GM23248 (cell line): ENCODE measurements at regions not wholly inside any gene's neighbourhood (a gene's known extent, or its start where the extent isn't known, plus 50 kb on each side); places are given as distances from the start of the nearest gene placed in this dataset.

Source experiments
- DNase-seq: peaks from one replicate; pipeline ENCODE4 v3.0.0-alpha.2; 2015
- H2AFZ ChIP-seq: fragments of 200-600 bp; sonication (generic); 2 replicates; pipeline ENCODE4 v1.6.1; 2016; ENCODE audit warnings: antibody characterized with exemption
- H3F3A ChIP-seq: fragments of 200-600 bp; sonication (generic); 2 replicates; pipeline ENCODE4 v1.6.1; 2016; ENCODE audit warnings: mild to moderate bottlenecking, antibody characterized with exemption, mixed run types; ENCODE audit not compliant: insufficient read depth
- H3K27ac ChIP-seq: fragments of 200-600 bp; sonication (generic); 2 replicates; pipeline ENCODE4 v1.5.1; 2016; ENCODE audit warnings: mild to moderate bottlenecking
- H3K27me3 ChIP-seq: fragments of 200-600 bp; sonication (generic); replicated peaks from 2 replicates; pipeline ENCODE4 v1.6.1; 2016; ENCODE audit warnings: mild to moderate bottlenecking; ENCODE audit not compliant: insufficient read depth
- H3K36me3 ChIP-seq: fragments of 200-600 bp; sonication (generic); 2 replicates; pipeline ENCODE4 v1.6.1; 2016; ENCODE audit warnings: low read depth, mild to moderate bottlenecking
- H3K4me1 ChIP-seq: fragments of 200-600 bp; sonication (generic); 2 replicates; pipeline ENCODE4 v1.6.1; 2016; ENCODE audit warnings: mild to moderate bottlenecking; ENCODE audit not compliant: insufficient read depth
- H3K4me2 ChIP-seq: fragments of 200-600 bp; sonication (generic); one replicate; pipeline ENCODE4 v1.6.1; 2016; ENCODE audit warnings: mild to moderate bottlenecking; ENCODE audit not compliant: unreplicated experiment
- H3K4me3 ChIP-seq: fragments of 200-600 bp; sonication (generic); 2 replicates; pipeline ENCODE4 v1.5.1; 2016; ENCODE audit warnings: mild to moderate bottlenecking
- H3K79me2 ChIP-seq: fragments of 200-600 bp; sonication (generic); 2 replicates; pipeline ENCODE4 v1.6.1; 2016; ENCODE audit warnings: mild to moderate bottlenecking; ENCODE audit not compliant: insufficient read depth
- H3K9ac ChIP-seq: fragments of 200-600 bp; sonication (generic); 2 replicates; pipeline ENCODE4 v1.6.1; 2016; ENCODE audit warnings: mild to moderate bottlenecking
- H3K9me2 ChIP-seq: fragments of 200-600 bp; sonication (generic); 2 replicates; pipeline ENCODE4 v1.6.1; 2016; ENCODE audit warnings: mixed run types, mild to moderate bottlenecking, moderate library complexity; ENCODE audit not compliant: insufficient read depth
- H3K9me3 ChIP-seq: fragments of 200-600 bp; sonication (generic); one replicate; pipeline ENCODE4 v1.6.1; 2017; ENCODE audit warnings: low read depth
- H4K20me1 ChIP-seq: fragments of 200-600 bp; sonication (generic); 2 replicates; pipeline ENCODE4 v1.6.0; 2016; ENCODE audit not compliant: insufficient read depth
- EZH2 ChIP-seq: fragments of 200-600 bp; sonication (generic); IDR thresholded peaks from 2 replicates; pipeline ENCODE4 v1.6.1; 2018; ENCODE audit warnings: antibody characterized with exemption, mild to moderate bottlenecking; ENCODE audit not compliant: insufficient read depth, poor library complexity, severe bottlenecking
- EZH2phosphoT487 ChIP-seq: fragments of 200-600 bp; sonication (generic); IDR thresholded peaks from 2 replicates; pipeline ENCODE4 v1.6.1; 2018; ENCODE audit warnings: antibody characterized with exemption, moderate library complexity, mild to moderate bottlenecking, low read depth; ENCODE audit not compliant: insufficient read depth
- WGBS, 2 experiments: methylation state at CpG; one replicate each; pipeline ENCODE4 v1.1.6; 2015 to 2017; ENCODE audit warnings: low lambda C conversion rate in 2 of 2, low coverage in 1 of 2; ENCODE audit errors: missing lambda C conversion rate in 2 of 2; 5-methylcytosine and 5-hydroxymethylcytosine counted together
- in situ Hi-C: fragments of 300-500 bp; cut with MboI; formaldehyde crosslinking; loops from 2 replicates; pipeline ENCODE4 v1.15.0; 2020

- no peak overlapping the region for H3K4me3 ChIP-seq
- no peaks in the 10 kb centered on the region for H3K9me3 ChIP-seq
- DNase-seq: no peak
- WGBS, 2 experiments: 88 to 89% methylated on average over 2 of the region's 2 CpGs
- no peak overlapping the region for H2AFZ ChIP-seq
- in situ Hi-C loops: no loop called here
- peaks cover 45% of the 10 kb centered on the region for H3F3A ChIP-seq
- H3K36me3 ChIP-seq: no peaks in the 10 kb centered on the region
- TF ChIP-seq EZH2phosphoT487: no peak
- TF ChIP-seq EZH2: no peak
- 0 out of 2 replicates have a peak overlapping the region, but pooled peaks have one; percentile 51 for H3K27ac ChIP-seq
- no peaks in the 10 kb centered on the region for H4K20me1 ChIP-seq
- no peaks in the 10 kb centered on the region for H3K9me2 ChIP-seq
- no peak overlapping the region for H3K4me2 ChIP-seq
- no peak overlapping the region for H3K9ac ChIP-seq
- no peaks in the 10 kb centered on the region for H3K79me2 ChIP-seq
- H3K4me1 ChIP-seq: peaks cover 58% of the 10 kb centered on the region
- no peaks in the 10 kb centered on the region for H3K27me3 ChIP-seq
Measured at GRCh38 chr3:170707899-170708298, 122.0 kb upstream of the SLC7A14 start.

- Histone ChIP-seq H3K4me2 (no peak overlapping the region), H3K36me3 (no peaks in the 10 kb centered on the region), H4K20me1 (no peaks in the 10 kb centered on the region), H3K79me2 (no peaks in the 10 kb centered on the region), H3K27me3 (no peaks in the 10 kb centered on the region), H3F3A (peaks cover 46% of the 10 kb centered on the region), H3K27ac (no peak overlapping the region), H3K9me3 (no peaks in the 10 kb centered on the region), H3K4me3 (no peak overlapping the region), H2AFZ (peak overlapping the region; percentile 58), H3K9me2 (no peaks in the 10 kb centered on the region), H3K4me1 (peaks cover 50% of the 10 kb centered on the region), H3K9ac (no peak overlapping the region)
- no peak for DNase-seq
- TF ChIP-seq EZH2phosphoT487: no peak
- no peak for TF ChIP-seq EZH2
- in situ Hi-C loops: no loop called here
- WGBS, 2 experiments: 34 to 39% methylated on average over 5 of the region's 5 CpGs
Measured at GRCh38 chr3:170705131-170705530, 119.3 kb upstream of the SLC7A14 start.

GRCh38 chr3:170703121-170703588 is 117.3 kb upstream of the SLC7A14 start:
- H3K9me2 ChIP-seq: no peaks in the 10 kb centered on the region
- peaks cover 38% of the 10 kb centered on the region for H3K4me1 ChIP-seq
- H3F3A ChIP-seq: peaks cover 30% of the 10 kb centered on the region
- in situ Hi-C loops: no loop called here
- no peaks in the 10 kb centered on the region for H3K9me3 ChIP-seq
- no peak for TF ChIP-seq EZH2
- TF ChIP-seq EZH2phosphoT487: no peak
- H4K20me1 ChIP-seq: no peaks in the 10 kb centered on the region
- 0 out of 2 replicates have a peak overlapping the region, but pooled peaks have one; percentile 9 for H3K4me3 ChIP-seq
- no peaks in the 10 kb centered on the region for H3K79me2 ChIP-seq
- no peaks in the 10 kb centered on the region for H3K27me3 ChIP-seq
- peak overlapping the region; percentile 45 for H3K9ac ChIP-seq
- DNase-seq: peak; percentile 96
- H3K36me3 ChIP-seq: no peaks in the 10 kb centered on the region
- H2AFZ ChIP-seq: peak overlapping the region; percentile 40
- H3K4me2 ChIP-seq: peak overlapping the region; percentile 36
- H3K27ac ChIP-seq: peak overlapping the region; percentile 79
- 0% methylated on average over 1 of the region's 1 CpG for WGBS, 2 experiments

DNA sequence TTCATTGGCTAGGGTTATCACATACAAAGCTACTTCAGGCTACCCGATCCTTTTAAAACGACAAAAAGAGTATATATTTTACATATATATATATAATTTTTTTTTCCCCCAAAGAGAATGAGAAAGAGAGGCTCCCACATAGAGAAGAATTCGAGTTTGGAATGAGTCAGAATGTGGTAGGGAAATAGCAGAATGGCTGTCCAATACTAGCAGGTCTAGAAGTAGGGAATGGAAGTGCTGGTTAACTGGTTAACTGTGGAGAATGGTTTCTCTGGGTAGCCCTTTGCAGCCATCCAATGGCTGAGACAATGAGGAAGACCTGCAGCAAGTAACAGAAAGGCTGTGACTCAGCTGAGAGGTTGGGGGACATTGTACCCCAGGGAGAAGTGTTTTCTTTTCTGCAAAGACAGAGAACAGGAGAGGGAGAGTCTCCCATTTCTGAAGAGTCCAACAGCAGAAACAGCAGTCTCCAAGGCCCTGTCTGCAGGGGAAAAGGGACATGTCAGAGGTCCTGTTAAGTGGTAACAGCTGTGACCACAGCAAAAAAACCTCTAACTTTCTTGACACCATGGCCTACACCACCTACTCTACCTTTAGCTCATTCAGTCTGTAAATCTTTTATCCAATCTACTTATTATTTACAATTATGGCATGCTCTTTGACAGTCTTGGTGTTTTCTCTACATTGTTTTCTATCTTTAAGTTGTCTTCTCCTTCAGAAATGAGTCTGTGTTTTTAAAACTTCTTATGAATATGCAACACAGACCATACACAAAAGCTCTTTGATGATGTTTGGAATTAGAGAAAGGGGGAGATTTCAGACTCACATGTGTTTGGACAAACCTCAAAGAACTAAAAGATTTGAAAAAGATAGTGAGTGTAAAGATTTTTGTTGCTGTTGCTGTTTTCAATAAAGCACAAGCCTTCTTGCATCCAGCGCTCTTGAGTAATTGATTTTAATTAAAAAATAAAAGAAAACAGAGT is 116.1 kb upstream of the SLC7A14 start:
- peak overlapping the region; percentile 79 for H3K27ac ChIP-seq
- H3K4me3 ChIP-seq: 0 out of 2 replicates have a peak overlapping the region, but pooled peaks have one; percentile 9
- 58 to 68% methylated on average over 4 of the region's 4 CpGs for WGBS, 2 experiments
- no peaks in the 10 kb centered on the region for H3K79me2 ChIP-seq
- no peaks in the 10 kb centered on the region for H3K27me3 ChIP-seq
- no peak overlapping the region for H3K9ac ChIP-seq
- peak overlapping the region; percentile 40; the same call in 1 of the 2 replicates for H2AFZ ChIP-seq
- TF ChIP-seq EZH2 (no peak), EZH2phosphoT487 (no peak)
- no peaks in the 10 kb centered on the region for H4K20me1 ChIP-seq
- H3K9me2 ChIP-seq: no peaks in the 10 kb centered on the region
- H3F3A ChIP-seq: peaks cover 27% of the 10 kb centered on the region
- H3K4me1 ChIP-seq: peaks cover 27% of the 10 kb centered on the region
- peak overlapping the region; percentile 36 for H3K4me2 ChIP-seq
- no peaks in the 10 kb centered on the region for H3K36me3 ChIP-seq
- peak; percentile 20 for DNase-seq
- H3K9me3 ChIP-seq: no peaks in the 10 kb centered on the region
- in situ Hi-C loops: no loop called here
